ACHN (cell line): ENCODE measurements at regions not wholly inside any gene's neighbourhood (a gene's known extent, or its start where the extent isn't known, plus 50 kb on each side); places are given as distances from the start of the nearest gene placed in this dataset.
"Not testable (repeated sequence)": the region's sequence is repeated elsewhere in the genome, so short reads cannot be mapped to it uniquely, and the experiment has no call there.

Experiments
- DNase-seq: peaks from one replicate; pipeline ENCODE4 v3.0.0-alpha.2; 2015
- in situ Hi-C: cut with HindIII; loops from 2 replicates; pipeline ENCODE4 v1.10.0; 2017; ENCODE audit warnings: low sequenced_read_pairs, low pct_ligation_motif_present, low pct_unique_long_range_greater_than_20kb

DNA sequence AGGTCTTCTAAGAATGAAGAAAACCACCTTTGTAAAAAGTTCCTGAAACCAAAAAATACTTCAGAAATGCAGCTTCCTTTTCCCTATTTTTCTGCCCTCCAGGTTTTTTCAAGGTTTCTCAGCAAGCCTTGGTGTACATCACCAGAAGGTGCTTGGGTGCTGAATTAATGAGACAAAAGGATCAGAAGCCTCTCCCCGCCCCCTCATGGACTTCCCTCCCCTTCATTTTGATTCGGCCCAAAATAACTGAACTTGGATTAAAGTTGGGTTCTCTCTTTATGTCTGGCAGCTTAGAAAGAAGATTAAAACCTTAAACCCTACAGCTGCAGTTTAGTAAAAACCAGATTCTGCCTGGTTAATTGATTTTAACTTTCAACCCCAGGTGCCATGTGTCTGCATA is 121.7 kb upstream of the ERCC4 start:
- in situ Hi-C loops, result no loop called here

DNA sequence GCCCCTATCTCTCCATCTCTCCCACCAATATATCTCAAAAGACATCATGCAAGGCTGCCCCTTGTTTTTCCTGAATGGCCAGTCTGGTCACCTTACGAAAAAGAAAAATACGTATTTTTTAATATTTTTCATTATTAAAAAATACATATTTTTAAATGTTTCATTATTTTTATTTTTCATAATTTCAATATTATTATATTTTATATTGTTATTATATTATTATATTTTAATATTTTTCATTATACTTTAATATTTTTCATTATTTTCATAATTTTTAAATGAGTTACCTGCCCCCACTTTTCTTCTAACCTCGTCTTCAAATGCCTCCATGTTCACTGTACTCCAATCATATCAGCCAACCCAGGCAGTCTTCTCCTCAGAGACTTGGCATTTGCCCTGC is 116.0 kb upstream of the ERCC4 start:
- in situ Hi-C loops, result no loop called here
- no peak for DNase-seq

More for the DNA sequence above, 121.7 kb upstream of the ERCC4 start:
- DNase-seq, result no peak

DNA sequence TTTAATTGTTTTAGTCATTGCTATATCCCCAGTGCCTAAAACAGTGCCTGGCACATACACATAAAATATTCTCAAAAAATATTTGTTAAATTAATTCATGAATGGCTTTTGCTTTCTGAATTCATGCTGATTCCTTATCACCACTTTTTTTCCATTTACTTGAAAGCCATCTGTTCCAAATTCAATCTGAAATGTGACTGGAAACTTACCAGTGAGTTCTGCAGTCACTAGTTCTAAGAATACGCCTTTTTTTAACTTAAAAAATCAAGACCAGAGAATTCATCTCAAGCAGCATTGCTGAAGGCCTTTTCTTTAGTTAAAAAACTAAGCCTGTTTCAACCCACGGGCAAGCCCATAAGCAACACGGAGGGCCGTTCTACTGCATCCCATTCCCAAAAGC is 114.0 kb upstream of the ERCC4 start:
- in situ Hi-C loops, result no loop called here
- DNase-seq, result no peak

DNA sequence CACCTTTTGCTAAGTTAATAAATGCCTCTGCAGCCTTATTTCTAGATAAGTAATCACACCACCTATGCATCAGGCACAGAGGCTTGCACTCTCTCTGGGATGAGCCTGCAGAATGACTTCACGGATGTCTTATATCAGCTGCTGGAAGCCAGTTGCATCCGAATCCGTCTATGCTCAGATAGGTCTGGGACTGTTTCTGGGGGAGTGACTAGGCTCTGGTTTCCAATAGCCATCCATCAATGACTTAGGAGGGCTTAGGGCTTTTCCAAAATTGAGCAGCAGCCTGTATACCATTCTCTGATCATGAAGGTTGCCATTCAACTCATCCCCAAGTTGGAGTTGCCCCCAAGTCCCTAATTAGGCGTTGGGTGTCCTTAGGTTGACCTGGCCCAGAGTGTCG is 113.3 kb upstream of the ERCC4 start:
- DNase-seq, result no peak
- in situ Hi-C loops, result no loop called here

DNA sequence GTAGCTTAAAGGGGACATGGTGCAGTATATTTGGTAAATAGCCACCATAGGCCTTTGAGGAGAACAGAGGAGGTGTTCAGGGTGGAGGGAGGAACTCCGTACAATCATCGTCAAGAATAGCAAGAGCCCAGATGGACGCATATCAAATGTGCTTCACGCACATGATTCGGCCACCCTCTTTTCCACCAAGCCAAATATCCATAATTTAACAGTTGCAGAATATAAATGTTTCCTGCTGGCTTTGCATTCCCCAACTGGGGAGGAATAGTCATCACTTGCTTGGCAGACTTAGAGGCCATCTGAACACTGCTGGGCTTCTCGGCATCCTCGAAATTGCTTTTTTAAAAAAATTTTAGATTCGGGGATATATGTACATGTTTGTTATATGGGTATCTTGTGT is 111.9 kb upstream of the ERCC4 start:
- in situ Hi-C loops, result no loop called here

DNA sequence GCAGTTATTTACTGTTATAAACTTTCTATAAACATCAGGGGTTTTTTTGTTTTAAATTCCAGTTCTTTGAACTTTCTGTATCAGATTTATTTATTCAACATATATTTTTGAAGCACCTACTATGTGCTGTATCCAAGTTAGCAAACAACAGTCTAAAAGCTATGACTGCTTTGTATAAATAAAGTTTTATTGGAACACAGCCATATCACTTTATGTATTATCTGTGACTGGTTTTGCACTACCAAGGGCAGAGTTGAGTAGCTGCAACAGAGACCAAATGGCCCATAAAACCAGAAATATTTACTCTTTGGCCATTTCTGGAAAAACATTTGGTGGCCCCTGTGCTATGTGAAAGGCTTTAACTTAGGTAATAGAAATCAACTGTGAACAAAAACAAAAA is 110.2 kb upstream of the ERCC4 start:
- DNase-seq, result no peak
- in situ Hi-C loops, result no loop called here

More for the DNA sequence above, 111.9 kb upstream of the ERCC4 start:
- no peak for DNase-seq

DNA sequence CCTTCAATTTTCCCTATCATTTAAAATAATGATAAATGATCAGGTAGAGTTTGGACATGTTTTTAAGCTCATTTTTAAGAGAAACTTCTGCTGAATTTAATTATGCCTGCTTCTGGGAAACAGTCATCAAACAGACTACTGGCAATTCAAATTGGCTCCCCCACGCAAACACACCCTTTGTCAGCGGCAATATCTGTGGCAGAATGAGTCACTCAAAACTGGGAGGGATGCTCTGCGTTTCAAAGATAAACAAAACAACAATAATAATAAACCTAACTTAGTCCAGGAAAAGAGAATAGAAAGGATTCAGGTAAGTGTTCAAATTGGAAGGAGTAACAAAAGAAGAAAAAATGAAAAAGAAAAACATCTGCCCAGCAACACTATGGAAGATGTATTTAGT is 108.1 kb upstream of the ERCC4 start:
- DNase-seq, result no peak
- in situ Hi-C loops, result no loop called here

DNA sequence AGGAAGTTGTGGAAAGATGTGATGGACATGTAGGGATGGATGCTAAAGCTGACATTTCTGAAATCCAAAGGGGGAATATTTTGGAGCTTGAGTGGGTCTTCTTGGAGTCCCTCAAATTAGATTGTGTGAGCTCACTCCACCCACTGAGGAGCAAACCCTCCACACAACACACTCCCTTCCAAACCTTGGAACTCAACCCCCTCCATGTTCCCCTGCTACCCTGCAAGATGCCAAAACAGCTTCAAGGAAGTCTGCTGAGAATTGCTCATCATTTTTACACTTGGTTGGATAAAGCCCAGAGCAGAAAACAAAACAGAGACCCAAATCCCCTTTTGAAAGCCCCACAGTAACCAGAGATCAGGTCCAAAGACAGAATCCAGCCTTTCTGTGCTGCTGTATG is 103.3 kb upstream of the ERCC4 start:
- in situ Hi-C loops, result no loop called here
- DNase-seq, result no peak

DNA sequence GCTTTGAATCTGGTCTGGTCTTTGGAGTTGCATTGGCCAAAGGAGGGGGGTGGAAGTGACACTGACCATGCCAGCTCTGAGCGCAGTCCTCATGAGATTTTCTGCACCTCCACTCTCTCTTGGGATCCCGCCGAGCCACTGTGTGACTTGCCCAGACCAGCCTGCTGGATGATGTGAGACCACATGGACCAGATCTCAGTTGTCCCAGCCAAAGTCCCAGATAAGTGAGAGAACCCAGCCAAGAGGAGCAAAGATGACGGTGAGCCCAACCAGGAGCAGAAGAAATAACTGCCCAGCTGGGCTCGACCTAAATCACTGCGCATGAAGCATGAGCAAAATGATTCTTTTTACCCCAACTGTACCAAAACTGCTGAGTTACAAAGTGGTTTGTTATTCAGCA is 96.5 kb upstream of the ERCC4 start:
- no peak for DNase-seq
- in situ Hi-C loops, result no loop called here

DNA sequence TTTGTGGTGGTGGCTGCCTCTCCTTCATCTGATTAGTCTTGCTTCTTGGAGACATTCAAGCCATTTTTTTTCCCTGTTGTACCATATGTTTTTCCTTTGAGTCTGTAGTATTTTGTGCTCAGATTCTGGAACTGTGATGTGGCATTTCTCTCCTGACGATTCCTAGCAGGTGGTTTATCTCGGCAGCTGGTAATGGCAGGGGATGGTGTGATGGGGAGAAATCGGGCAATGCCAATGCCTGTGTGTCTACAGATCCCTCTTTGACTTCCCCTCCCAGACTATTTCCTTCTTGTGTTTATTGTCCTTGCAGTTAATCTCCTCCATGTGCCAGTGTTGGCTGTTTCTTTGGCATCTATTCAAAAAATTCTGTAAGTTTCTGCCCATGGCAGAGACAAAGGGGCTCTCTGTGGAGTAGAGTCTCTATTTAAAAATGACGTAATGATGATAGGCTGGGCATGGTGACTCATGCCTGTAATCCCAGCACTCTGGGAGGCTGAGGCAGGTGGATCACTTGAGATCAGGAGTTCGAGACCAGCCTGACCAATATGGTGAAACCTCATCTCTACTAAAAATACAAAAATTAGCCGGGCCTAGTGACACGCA is 90.2 kb upstream of the ERCC4 start:
- in situ Hi-C loops, result no loop called here

DNA sequence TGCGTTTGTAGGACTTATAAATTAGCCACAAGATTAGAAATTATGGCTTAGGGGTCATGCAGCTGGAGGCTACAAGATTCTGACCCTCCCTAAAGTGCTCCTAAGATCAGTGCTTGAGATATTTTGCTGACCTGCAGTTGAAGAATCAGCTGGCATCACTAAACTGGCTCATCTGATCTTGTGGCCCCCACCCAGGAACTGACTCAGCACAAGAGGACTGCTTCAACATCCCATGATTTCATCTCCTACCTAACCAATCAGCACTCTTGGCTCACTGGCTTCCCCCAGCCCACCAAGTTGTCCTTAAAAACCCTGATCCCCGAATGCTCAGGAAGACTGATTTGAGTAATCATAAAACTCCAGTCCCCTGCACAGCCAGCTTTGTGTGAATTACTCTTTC is 86.4 kb upstream of the ERCC4 start:
- DNase-seq, result no peak
- in situ Hi-C loops, result no loop called here

More for the DNA sequence above, 90.2 kb upstream of the ERCC4 start:
- no peak for DNase-seq

DNA sequence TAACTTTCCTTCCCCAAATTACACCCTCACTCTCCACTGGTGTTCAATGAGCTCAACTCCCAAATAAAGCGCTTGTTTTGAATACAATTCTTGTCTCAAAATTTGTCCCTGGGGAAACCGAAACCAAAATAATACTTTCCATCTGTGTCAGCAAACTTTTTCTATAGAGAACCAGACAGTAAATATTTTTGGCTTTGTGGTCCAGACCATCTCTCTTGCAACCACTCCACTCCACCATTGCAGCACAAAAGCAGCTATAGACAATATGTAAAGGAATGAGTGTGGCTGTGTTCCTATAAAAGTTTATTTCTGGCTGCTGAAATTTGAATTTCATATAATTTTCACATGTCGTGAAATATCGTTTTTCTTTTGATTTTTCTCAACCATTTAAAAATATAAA is 84.6 kb upstream of the ERCC4 start:
- in situ Hi-C loops, result no loop called here
- no peak for DNase-seq

DNA sequence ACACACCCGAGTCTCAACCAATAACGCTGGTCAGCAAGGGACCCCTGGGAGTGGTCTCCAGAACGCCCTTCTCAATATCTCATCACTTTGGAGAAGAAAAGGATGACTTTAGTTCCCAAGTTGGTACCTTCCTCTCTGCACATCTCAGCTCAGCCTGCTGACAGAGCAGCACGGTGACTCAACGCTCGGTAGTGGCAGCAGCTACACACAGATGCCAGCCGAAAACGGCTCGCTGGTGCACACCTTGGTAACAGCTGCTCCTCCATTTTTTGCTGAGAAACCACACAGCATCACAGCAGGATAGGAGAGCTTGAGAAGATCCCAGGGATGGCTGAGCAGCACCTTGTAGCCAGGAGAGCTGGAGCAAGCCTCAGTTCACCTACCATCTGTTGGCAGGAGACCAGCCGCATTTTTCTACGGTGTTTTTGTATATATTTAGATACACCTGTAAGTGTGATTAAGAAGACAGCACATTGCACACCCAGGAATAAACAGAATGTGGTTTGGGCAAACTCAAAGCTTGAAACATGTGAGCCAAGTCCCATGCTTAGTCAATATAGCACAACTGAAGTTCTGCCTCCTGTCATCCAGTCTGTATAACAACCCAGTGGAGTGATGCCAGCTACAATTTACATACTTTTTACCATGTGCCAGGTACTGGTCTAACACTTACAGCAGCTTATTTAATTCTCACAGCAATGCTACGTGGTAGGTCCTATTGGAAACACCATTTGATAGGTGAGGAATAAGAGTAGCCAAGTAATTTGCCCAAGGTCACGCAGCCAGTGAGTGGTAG is 83.8 kb upstream of the ERCC4 start:
- no peak for DNase-seq
- in situ Hi-C loops, result no loop called here

DNA sequence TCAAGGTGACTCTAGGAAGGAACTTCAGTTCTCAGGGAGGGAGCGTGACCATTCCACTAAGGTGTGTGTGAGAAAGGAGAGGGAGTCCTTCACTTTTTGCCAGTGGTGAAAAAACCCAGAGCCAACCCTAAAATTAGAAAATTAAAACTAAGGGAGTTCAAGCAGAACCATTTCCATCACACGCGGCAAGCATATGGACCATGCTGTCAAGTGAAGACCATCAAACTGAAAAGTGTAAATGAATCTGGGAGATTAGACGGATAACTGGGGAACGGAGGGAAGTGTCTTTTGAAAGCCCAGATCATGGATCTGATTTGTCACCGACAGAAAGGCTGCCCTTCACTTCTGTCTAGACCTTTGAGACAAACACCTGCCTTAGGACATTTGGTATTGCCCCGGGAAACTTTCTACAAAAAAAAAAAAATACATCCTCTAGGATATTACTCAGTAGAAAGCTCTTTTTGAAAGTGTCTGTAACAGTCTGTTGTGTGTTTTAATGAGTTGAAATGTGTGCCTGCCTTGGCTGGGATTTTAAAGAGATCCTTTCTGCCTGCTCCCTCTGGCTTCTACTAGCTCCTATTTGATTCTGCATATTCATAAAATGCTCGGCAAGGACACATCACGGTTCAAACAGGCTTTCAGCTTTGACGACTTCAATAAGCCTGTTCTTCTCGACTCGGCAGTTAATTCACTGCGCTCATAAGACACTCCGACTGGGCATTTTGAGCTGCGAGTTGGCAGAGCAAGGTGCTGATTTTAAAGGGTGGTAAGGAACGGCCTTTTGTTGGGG is 81.4 kb upstream of the ERCC4 start:
- in situ Hi-C loops, result no loop called here
- DNase-seq, result no peak

DNA sequence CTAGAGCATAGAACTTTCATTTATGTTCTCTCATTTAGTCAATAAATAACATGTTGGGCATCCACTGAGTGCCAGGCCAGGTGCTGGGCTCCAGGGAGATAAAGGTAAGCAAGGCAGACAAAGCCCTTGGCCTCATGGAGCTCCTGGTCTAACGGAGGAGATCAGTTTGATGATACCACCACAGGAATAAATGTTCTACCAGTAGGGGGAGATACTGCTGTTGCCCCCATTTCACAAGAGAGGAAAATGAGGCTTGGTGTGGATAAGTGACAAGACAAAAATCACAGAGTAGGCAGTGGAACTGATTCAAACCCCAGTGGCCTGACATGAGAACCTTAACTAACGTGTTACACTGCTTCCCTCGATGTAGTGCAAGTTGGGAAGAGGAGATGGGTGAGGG is 80.4 kb upstream of the ERCC4 start:
- DNase-seq, result no peak
- in situ Hi-C loops, result no loop called here

DNA sequence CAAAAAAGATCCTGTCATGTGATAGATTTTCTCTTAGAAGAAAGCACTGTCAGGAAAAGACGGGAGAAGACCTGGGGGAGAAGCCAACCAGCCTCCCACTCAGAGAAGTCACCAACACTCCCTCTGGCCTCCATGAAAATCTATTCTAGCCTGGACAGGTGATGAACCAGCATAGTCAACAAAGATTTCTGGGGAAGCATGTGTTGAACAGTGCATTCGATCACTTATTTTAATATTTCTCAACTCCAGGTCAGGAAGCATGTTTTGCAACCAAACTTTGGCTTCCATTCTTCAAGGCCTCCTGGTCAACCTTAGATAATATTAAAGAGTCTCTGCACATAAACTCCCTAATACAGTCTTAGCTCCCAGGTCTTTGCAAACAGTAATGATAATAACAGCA is 74.7 kb upstream of the ERCC4 start:
- in situ Hi-C loops, result no loop called here
- DNase-seq, result no peak

DNA sequence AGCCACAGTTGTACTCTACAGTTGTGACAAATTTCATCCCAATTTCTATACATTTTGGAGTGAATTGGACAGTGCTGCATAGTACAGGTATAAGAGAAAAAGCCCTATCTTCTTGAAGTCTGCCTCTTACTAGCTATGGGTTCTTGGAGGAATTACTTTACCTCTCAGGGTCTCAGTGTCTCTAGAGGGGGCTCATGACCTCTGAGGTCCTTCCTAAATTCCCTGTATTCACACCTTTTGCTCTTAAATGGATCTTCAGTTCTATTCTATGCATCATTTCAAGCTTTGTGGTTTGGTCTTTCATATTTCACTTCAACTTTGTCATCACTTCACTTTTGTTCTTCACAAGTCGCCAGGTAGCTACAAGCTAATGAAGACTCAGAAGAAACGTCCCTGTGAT is 71.2 kb upstream of the ERCC4 start:
- in situ Hi-C loops, result no loop called here
- DNase-seq, result no peak

DNA sequence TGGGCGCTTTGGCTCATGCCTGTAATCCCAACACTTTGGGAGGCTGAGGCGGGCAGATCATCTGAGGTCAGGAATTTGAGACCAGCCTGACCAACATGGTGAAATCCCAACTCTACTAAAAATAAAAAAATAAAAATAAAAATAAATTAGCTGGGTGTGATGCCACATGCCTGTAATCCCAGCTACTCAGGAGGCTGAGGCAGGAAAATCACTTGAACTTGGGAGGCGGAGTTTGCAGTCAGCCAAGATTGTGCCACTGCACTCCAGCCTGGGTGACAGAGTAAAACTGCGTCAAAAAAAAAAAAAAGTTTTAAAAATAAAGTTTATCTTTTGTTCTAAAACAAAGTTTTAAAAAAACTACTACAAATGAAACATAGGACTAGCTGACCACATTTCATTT is 69.8 kb upstream of the ERCC4 start:
- in situ Hi-C loops, result not testable (repeated sequence)

DNA sequence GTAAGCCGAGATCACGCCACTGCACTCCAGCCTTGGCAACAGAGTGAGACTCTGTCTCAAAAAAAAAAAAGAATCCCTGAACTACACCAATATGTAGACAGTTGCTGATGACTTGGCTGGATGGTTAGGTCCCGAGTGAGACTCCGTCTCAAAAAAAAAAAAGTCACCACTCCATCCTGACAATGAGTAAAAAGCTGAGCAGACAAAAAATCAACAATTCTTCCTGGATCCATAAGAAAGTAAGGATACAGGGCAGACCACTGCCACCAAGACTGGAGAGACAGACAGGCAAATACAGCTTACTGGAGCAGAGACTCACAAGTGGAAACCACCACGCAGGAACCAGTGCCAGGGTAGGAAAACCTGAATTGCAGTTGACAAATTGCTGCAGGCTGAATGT is 67.1 kb upstream of the ERCC4 start:
- no peak for DNase-seq
- in situ Hi-C loops, result no loop called here

More for the DNA sequence above, 69.8 kb upstream of the ERCC4 start:
- DNase-seq, result not testable (repeated sequence)

DNA sequence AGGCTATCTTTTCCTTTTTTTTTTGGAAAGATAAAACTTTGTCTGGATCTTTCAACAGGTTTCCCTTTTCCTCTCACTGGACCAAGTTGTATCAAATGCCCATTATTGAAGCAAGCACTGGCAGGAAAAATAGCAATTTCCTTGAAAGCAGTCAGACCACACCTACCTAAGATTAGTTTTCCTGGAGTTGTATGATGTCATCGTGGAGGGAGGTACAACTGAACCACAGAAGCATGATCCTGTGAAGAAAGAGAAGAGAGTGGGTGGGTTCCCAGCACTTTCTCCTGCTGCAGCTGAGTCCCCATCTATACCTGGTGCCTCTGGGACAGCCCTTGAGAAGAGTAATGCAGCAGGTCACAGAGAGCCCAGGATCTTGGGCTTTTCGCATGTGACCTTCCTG is 63.6 kb upstream of the ERCC4 start:
- no peak for DNase-seq
- in situ Hi-C loops, result no loop called here
